Muscle of leg (tissue), 3 donors: ENCODE measurements at regions not wholly inside any gene's neighbourhood (a gene's known extent, or its start where the extent isn't known, plus 50 kb on each side); places are given as distances from the start of the nearest gene placed in this dataset.
"Not testable (repeated sequence)": the region's sequence is repeated elsewhere in the genome, so short reads cannot be mapped to it uniquely, and the experiment has no call there.

Experiments used
- DNase-seq: peaks from one replicate; pipeline ENCODE4 v3.0.0; 2013
- H3K27ac ChIP-seq: one replicate; pipeline ENCODE4 v1.5.1; 2013; ENCODE audit warnings: mild to moderate bottlenecking, low read length, control low read depth
- H3K27me3 ChIP-seq: one replicate; pipeline ENCODE4 v1.6.1; 2013; ENCODE audit warnings: low read length; ENCODE audit not compliant: control insufficient read depth, insufficient read depth
- H3K36me3 ChIP-seq: one replicate; pipeline ENCODE4 v1.6.1; 2013; ENCODE audit warnings: low read length; ENCODE audit not compliant: control insufficient read depth, insufficient read depth
- H3K4me1 ChIP-seq: one replicate; pipeline ENCODE4 v1.6.1; 2013; ENCODE audit warnings: low read length; ENCODE audit not compliant: control insufficient read depth, insufficient read depth
- H3K4me3 ChIP-seq: one replicate; pipeline ENCODE4 v1.5.1; 2013; ENCODE audit warnings: low read length, control low read depth
- H3K9me3 ChIP-seq: replicated peaks from 2 replicates; pipeline ENCODE4 v1.6.1; 2013; ENCODE audit warnings: low read depth, low read length; ENCODE audit not compliant: control insufficient read depth
- WGBS: methylation state at CpG from one replicate; pipeline ENCODE4 v1.1.5; 2013; ENCODE audit warnings: missing lambda C conversion rate; ENCODE audit not compliant: insufficient coverage; 5-methylcytosine and 5-hydroxymethylcytosine counted together

DNA sequence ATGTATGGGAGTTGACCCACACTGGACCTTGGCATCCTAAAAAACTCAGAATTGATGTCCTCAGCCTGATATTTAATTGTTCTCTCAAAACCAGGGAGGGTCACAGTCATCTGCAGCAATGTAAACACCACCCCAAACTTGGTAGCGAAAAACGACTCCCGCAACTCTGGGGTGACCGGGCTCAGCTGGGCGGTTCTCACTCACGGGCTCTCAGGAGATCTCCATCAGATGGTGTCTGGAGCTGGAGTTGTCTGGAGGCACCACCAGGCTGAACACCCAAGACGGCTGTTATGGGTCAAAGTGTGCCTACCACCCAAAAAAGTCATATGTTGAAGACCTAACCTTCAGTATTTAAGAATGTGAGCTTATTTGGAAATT lies 50.9 kb upstream of the NXT1 start:
- no peak overlapping the region for H3K4me3 ChIP-seq
- peaks cover 2% of the 10 kb centered on the region for H3K27me3 ChIP-seq
- no peaks in the 10 kb centered on the region for H3K9me3 ChIP-seq
- H3K4me1 ChIP-seq, result no peaks in the 10 kb centered on the region
- WGBS, result 88% methylated on average over 5 of the region's 7 CpGs
- DNase-seq, result no peak
- no peak overlapping the region for H3K27ac ChIP-seq
- no peaks in the 10 kb centered on the region for H3K36me3 ChIP-seq

DNA sequence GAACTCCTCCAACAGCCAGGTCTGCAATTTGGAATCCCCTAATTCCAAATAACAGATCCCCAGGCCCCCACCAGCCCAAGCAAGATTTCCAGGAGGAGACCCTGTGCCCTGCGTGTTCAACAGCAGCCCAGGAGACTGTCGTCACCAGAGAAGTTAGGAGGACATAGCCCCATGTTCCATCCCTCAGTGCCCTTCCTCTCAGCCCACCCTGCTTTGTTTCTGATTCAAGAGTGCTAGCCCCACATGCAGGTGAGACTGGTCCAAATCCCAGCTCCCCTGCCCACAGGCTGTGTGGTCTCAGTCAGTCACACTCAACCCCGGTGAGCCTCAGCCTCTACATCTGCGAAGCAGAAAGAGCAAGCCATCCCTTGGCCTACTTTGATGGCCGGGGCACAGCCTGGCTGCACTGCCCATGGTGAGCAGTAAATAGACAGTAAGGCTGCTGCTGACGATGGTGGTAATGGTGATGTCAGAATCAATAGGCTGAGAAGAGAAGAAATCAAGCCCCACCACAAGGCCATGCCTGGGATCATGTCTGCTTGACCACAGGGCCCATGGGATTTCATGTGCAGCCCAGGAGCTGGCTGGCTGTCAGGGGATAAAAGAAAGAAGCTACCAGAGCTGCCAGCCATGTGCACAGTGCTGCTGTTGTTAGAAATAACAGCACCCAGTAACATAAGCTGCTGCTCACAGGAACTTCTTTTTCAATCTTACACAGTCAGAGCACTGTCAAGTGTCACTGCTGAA lies 51.5 kb upstream of the NXT1 start:
- Histone ChIP-seq H3K4me3 (no peak overlapping the region), H3K27ac (no peak overlapping the region), H3K9me3 (no peaks in the 10 kb centered on the region), H3K36me3 (no peaks in the 10 kb centered on the region), H3K4me1 (no peaks in the 10 kb centered on the region), H3K27me3 (peaks cover 2% of the 10 kb centered on the region)
- no peak for DNase-seq
- 89% methylated on average over 6 of the region's 6 CpGs for WGBS

DNA sequence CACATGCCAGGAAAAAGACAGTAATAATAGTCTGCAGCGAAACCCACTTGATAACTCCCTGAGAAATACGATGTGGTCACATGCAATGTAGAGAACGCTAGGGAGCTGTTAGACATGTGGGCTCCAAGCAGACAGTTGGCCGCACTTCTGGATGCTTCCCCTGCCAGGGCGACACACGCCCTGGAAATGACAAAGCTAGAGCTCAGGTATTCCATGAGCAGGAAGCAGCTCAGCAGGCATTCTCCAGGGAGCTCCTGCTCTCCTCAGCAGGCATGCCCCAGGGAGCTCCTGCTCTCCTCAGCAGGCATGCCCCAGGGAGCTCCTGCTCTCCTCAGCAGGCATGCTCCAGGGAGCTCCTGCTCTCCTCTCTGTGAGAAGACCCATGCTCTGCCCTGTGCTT lies 52.4 kb upstream of the NXT1 start:
- 79% methylated on average over 6 of the region's 6 CpGs for WGBS
- no peak for DNase-seq
- Histone ChIP-seq H3K4me3 (no peak overlapping the region), H3K27me3 (peaks cover 2% of the 10 kb centered on the region), H3K27ac (no peak overlapping the region), H3K4me1 (no peaks in the 10 kb centered on the region), H3K36me3 (no peaks in the 10 kb centered on the region), H3K9me3 (no peaks in the 10 kb centered on the region)

DNA sequence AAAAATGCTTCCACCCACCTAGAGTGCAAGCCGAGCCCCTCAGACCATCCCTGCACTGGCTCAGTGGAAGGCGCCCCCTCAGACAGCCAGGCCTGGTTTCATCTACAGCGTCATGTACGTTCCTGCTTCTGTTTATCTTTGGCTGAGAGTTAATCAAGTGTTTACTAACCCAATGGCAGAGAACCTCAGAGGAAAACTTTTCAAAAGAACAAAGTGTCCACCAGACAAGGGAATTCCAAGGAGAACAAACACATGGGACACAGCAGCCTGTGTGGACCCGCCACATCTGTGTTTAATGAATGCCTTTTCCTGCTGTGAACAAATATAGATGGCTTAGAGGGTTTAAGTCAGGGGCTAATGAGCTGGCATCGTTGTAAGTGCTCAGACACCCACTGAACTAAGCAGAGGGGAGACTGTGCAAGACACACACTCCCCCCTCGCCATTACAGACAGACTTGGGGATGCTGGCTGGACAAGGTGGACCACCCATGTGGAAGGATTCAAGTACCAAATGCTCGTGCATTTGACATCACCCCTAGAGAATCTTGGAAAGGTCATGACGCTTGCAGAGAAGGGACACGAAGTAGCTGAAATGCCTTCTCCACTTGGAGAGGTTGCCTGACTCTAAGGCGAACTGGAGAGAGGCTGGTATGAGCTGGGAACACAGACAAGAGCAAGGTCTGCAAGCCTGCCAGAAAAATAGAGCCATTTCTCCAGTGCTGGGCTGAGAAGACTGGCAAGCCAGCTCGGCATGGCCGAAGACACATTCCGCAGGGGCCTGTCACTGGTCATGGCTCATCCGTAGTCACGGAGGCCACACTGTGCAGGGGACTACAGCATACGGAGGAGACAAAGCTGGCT lies 53.5 kb upstream of the NXT1 start:
- Histone ChIP-seq H3K4me1 (no peaks in the 10 kb centered on the region), H3K27ac (no peak overlapping the region), H3K4me3 (no peak overlapping the region), H3K36me3 (no peaks in the 10 kb centered on the region), H3K9me3 (no peaks in the 10 kb centered on the region), H3K27me3 (peaks cover 2% of the 10 kb centered on the region)
- DNase-seq, result no peak
- WGBS, result 48% methylated on average over 13 of the region's 17 CpGs

DNA sequence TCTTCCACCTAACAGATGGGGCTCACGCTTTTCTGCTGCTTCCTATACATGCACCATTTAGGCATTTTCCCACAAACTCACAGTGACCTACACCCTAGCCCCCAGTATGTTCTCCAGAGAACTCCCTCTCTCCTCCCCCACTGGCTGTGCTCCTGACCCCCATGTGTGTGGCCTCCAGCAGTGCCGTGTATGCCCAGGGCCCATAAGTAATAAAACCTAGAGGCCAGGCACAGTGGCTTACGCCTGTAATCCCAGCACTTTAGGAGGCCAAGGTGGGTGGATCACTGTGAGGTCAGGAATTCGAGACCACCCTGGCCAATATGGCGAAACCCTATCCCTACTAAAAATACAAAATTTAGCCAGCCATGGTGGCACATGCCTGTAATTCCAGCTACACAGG lies 54.7 kb upstream of the NXT1 start:
- Histone ChIP-seq H3K27ac (no peak overlapping the region), H3K36me3 (no peaks in the 10 kb centered on the region), H3K27me3 (peaks cover 2% of the 10 kb centered on the region), H3K9me3 (no peaks in the 10 kb centered on the region), H3K4me1 (no peaks in the 10 kb centered on the region), H3K4me3 (no peak overlapping the region)
- DNase-seq, result no peak
- 79% methylated on average over 2 of the region's 5 CpGs for WGBS

DNA sequence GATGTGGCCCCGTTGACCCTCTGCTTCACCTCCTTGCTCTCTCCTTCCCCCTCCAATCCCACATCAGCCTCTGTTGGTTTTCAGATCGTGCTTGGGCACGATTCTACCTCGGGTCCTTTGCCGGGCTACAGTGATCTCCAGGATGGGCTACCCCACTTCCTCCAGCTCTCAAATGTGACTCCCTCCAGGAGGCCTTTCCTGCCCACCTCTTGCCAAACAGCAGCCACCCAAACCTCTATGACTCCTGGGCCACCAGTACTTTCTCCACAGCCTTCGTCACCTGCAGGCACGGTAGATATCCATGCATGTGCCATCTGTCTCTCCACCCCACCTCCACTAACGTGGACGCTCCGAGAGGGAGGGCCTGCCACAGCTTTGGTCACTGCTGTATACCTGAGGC lies 55.9 kb upstream of the NXT1 start:
- WGBS, result 94% methylated on average over 7 of the region's 10 CpGs
- peaks cover 4% of the 10 kb centered on the region for H3K4me1 ChIP-seq
- H3K4me3 ChIP-seq, result no peak overlapping the region
- no peaks in the 10 kb centered on the region for H3K27me3 ChIP-seq
- no peak overlapping the region for H3K27ac ChIP-seq
- H3K36me3 ChIP-seq, result no peaks in the 10 kb centered on the region
- H3K9me3 ChIP-seq, result no peaks in the 10 kb centered on the region
- no peak for DNase-seq

DNA sequence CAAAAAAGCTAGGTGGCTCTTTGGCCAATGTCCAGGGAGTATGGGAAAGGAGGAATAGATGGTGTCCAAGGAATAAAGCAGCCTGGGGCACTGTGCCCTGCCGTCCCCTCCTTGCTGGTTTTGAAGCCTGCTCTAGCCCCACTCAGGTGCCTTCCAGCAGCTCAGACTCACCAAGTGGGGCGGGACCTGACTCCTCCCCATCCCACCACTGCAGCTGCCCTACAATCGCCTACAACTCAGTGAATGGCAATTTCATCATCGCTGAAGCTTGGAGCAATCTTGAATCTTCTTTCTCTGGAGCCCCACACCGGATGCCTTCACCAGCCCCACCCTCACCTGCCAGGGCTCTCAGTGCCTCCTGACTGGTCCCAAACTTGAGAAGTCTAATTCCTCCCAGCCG lies 56.4 kb upstream of the NXT1 start:
- no peaks in the 10 kb centered on the region for H3K27me3 ChIP-seq
- peaks cover 4% of the 10 kb centered on the region for H3K4me1 ChIP-seq
- H3K36me3 ChIP-seq, result no peaks in the 10 kb centered on the region
- H3K4me3 ChIP-seq, result no peak overlapping the region
- no peak overlapping the region for H3K27ac ChIP-seq
- no peaks in the 10 kb centered on the region for H3K9me3 ChIP-seq
- no peak for DNase-seq
- 85% methylated on average over 6 of the region's 6 CpGs for WGBS

DNA sequence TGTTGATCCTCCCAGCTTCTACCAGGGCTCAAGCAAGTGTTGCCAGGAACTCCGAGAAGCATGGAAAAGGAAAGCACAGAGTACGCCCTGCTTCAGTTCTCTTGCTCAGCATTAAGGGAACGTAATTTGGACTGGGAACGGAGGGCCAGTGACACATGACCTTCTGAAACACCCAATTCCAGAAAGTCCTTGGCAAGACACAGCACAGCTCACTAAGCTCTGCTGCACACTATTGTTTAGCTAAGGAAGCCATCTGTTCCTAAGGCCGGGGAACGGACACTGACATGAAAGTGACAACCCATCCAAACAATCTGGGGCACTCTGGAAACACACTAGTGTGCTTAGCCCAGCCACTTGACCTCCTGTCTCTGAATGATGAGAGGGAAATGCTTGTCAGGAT lies 56.9 kb upstream of the NXT1 start:
- no peak overlapping the region for H3K27ac ChIP-seq
- no peaks in the 10 kb centered on the region for H3K36me3 ChIP-seq
- H3K4me1 ChIP-seq, result peaks cover 4% of the 10 kb centered on the region
- no peak overlapping the region for H3K4me3 ChIP-seq
- WGBS, result 100% methylated on average over 1 of the region's 6 CpGs
- DNase-seq, result peak; percentile 15
- H3K9me3 ChIP-seq, result no peaks in the 10 kb centered on the region
- no peaks in the 10 kb centered on the region for H3K27me3 ChIP-seq

DNA sequence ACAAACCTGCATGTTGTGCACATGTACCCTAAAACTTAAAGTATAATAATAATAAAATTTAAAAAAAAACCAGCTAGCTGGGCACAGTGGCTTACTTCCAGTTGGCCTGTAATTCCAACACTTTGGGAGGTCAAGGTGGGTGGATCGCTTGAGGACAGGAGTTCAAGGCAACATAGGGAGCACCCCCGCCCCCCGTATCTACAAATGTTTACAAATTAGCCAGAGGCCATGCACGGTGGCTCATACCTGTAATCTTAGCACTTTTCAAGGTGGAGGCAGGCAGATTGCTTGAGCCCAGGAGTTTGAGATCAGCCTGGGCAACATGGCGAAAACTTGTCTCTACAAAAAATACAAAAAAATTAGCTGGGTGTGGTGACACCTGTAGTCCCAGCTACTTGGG lies 58.3 kb upstream of the NXT1 start:
- DNase-seq, H3K9me3 ChIP-seq, H3K27ac ChIP-seq, H3K4me3 ChIP-seq, H3K27me3 ChIP-seq, H3K36me3 ChIP-seq, H3K4me1 ChIP-seq: not testable (repeated sequence)
- WGBS, result 82% methylated on average over 4 of the region's 5 CpGs

DNA sequence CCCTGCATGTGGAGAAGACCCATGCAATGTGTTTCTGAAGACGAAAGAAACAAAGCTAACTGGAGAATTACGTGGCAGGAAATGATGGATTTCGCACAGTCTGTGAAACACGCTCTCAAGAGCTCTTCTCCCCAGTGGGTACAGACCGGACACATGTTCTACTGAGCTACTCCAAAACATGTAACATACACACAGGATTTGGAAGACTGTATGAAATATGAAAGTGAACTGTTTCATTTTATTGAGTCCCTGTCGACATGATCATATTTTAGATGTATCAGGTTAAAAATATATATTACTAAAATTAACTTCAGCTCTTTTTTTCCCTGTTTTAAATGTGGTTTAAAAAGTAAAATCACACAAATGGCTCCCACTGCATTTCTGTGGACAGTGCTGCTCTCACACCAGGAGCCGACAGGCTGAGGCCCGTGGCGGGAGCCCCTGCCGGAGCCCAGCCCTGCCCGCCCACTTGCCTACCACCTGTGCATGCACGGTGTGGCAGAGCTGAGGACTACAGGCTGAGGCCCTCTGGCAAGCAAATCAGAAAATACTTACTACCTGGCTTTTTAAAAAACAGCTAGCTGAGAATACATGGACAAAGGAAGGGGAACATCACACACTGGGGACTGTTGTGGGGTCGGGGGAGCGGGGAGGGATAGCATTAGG lies 58.9 kb upstream of the NXT1 start:
- no peaks in the 10 kb centered on the region for H3K27me3 ChIP-seq
- no peaks in the 10 kb centered on the region for H3K36me3 ChIP-seq
- H3K4me1 ChIP-seq, result peaks cover 4% of the 10 kb centered on the region
- no peak overlapping the region for H3K27ac ChIP-seq
- DNase-seq, result peak; percentile 63
- 45% methylated on average over 6 of the region's 14 CpGs for WGBS
- no peaks in the 10 kb centered on the region for H3K9me3 ChIP-seq
- no peak overlapping the region for H3K4me3 ChIP-seq
